ENCODE measurements at regions not wholly inside any gene's neighbourhood (a gene's known extent, or its start where the extent isn't known, plus 50 kb on each side); places are given as distances from the start of the nearest gene placed in this dataset.
A peak's percentile ranks its signal among the peaks of the same experiment; 100 is the strongest.

DNA sequence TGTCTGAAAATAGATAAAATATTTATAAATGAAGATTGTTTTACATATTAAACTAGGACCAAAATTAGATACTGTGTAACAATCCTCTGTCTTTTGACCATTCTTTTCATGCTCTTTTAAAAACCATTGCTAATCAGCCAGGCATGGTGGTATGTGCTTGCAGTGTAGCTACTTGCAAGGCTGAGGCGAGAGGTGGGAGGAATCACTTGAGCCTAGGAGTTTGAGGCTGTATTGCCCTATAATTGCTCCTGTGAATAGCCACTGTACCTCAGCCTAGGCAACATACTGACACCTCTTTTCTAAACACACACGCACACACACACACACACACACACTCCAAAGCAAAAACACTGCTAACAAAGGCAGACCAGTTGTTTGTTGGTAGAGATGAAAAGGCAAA lies 259.2 kb downstream of the JRKL start:
- intact Hi-C loops (cut with DNase I), result no loop called here

DNA sequence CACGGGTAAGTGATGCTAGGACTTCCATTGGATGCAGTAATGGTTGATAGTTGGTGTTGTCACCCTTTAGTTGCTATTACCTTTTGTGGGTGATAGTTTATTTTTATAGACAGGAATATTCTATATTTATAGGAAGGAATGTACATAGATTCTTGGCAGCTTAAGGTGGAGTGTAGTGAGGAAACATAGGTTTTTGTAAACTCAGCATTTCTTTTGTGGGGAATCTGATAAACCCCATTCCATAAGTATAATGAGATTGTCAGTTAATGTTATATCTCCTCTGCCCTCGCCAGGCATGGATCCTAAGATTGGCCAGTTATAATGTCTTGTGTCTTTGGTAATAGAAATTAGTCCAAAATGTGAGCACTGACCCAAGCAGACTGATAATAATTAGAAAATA lies 262.7 kb downstream of the JRKL start:
- intact Hi-C loops (cut with DNase I), result no loop called here
- DNase-seq (ENCODE audit: missing footprints) (no peak), ATAC-seq (no peak)

More for the DNA sequence above, 259.2 kb downstream of the JRKL start:
- DNase-seq (ENCODE audit: missing footprints), result no peak
- no peak for ATAC-seq

DNA sequence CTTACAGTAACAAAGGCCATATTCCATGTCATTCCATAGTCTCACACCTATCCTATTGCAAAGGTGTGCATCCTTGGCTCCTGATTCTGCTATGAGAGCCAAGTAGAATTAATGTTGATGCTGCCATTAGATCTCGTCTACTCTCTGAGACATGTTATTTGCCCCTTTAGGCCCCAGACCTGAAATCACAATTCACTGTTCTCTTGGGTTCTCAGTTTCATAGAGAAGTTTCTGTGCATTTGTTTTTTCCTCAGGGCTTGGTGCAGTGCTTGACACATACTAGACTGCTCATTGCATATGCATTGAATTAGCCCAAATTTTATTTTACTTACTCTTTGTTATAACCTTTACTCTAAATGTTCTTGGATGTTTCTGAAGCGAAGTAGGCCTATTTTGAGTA lies 265.7 kb downstream of the JRKL start:
- ATAC-seq (no peak), DNase-seq (ENCODE audit: missing footprints) (no peak)
- intact Hi-C loops (cut with DNase I), result no loop called here

DNA sequence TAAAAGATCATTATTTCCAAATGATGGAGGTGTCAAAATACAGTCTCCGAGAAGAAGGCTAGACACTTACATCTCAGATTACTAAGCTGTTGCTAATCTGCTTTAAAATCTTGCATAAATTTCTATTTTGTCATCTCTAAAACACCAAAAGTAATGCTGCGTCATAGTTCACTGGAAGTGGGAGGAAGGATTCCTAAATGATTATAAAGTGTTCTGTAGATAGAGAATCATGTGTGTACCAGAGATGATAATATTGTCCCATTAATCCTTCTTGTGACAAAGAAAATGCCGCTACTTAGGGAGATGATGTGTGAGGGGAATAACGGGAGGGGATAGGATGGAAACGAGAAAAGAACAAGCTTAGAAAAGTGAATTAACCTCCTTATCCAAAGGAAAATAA lies 268.6 kb downstream of the JRKL start:
- intact Hi-C loops (cut with DNase I), result no loop called here
- DNase-seq (ENCODE audit: missing footprints) (no peak), ATAC-seq (no peak)

DNA sequence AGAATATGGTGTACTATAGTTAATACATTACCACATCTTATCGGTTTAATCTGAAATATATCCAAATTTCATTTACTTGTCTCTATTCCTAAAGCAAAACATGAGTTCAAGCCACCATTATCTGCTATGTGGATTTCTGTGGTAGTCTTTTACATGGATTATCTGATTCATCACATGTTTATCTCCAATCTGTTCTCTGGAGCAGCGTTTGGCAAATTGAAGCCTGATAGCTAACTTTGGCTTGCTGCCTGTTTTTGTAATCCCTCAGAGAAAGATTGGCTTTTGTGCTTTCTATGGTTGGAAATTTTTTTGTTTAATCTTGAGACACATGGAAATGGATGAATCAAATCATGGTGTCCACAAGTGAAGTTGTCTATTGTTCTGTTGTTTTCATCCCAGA lies 274.3 kb downstream of the JRKL start:
- DNase-seq (ENCODE audit: missing footprints) (no peak), ATAC-seq (no peak)
- intact Hi-C loops (cut with DNase I), result no loop called here

DNA sequence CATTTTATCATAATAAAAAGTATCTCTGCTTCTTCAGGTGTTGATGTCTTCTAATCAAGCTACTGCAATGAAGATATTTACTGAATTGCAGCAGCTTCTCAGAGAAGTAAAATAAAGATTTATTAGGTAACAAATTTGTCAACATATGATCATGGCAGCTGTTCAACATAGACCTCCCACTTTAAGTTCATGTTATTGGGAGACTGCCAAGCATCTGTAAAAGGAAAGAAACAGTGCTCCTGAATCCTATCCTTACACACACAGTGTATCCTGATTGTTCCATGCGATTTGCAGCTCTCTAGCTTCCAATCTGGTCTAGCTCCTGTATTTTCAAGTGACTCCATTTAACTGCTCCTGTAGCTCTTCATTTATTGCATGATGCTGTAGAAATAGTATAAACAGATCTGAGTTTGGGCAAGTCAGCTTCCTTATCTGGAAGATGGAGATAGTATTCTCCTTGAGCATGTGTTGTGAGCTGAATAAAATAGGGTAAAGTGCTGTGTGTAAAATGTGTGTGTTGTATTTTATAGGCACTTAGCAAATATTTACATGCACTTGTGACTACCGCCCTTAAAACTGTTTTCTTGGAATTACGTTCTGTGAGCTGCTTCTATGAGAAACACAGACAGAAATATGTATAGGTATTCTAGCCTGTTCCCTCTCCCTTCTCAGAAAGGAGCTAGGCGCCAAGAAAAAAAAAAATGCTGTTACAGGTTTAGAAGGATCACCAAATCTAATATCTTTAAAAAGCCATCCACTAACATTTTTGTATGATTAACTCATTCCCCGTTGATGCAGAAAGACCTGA lies 290.6 kb downstream of the JRKL start:
- intact Hi-C loops (cut with DNase I), result no loop called here
- DNase-seq (ENCODE audit: missing footprints) (no peak), ATAC-seq (no peak)

DNA sequence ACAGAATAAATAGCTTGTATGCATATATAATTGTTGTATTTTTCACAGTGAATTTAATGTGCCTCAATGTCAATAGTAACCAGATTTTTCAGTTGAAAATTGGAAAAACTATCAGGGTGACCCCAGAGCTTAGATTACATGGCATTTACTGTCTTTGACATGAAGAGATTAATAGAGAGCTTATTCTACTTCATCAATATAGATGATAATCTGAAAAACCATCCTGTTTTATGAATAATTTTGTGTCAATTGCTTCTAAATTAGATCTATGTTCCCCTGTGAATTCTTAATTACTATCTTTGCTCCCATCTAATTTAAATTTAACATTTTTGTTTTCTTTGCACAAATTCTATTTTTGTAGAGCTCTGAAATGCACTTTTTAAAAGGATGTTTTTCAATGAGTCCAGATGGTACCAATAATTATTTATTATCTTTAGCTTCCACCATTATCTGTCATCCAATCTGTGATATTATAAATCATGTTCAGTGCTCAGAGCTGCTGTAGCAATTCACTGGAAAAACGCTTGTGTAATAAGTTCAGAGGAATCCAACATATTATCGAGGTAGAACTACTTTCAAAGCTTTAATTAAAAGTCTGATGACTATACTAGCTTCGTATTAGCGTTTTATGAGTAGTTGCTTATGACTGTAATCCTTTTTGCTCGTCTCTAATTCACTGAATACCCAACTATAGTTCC lies 291.4 kb downstream of the JRKL start:
- intact Hi-C loops (cut with DNase I), result no loop called here
- ATAC-seq (no peak), DNase-seq (ENCODE audit: missing footprints) (no peak)

DNA sequence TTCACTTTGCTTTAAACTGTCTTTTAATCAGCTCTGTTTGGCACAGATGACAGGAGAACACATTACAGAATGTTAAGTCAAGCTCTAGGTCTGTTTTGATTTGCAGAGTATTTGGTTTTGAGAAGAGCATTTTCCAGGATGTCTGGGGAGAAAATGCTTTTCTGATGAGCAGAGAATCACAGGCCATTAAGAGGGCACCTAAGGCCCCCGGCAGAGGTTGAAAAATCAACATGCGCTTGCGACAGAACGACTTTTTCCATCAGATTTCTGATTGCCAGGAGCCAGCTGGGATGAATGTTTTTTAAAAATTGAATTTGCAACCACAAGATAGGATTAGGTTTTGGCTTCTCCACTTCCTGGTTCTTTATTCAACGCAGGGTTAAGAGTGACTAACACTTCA lies 304.5 kb downstream of the JRKL start:
- DNase-seq (ENCODE audit: missing footprints) (no peak), ATAC-seq (no peak)
- intact Hi-C loops (cut with DNase I), result no loop called here

DNA sequence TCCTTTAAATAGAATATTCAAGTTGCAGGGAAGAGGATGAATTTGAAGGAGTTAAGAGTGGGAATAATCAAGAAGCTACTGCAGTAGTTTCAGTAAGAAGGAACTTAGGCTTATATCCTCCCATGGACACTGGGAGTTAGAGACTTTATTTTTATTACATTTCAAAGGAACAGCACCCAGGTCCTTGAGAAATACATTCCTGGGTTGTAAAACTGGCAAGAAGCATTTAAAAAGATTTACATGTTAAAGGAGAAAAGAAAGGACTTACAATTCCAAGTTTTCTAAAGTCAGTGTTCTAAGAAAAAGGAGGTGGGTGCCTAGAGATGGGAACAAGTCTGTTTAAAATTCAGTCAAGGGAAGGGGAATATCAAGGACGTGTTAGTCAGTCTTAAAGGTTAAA lies 306.9 kb downstream of the JRKL start:
- intact Hi-C loops (cut with DNase I), result no loop called here
- ATAC-seq, result no peak
- no peak for DNase-seq (ENCODE audit: missing footprints)

DNA sequence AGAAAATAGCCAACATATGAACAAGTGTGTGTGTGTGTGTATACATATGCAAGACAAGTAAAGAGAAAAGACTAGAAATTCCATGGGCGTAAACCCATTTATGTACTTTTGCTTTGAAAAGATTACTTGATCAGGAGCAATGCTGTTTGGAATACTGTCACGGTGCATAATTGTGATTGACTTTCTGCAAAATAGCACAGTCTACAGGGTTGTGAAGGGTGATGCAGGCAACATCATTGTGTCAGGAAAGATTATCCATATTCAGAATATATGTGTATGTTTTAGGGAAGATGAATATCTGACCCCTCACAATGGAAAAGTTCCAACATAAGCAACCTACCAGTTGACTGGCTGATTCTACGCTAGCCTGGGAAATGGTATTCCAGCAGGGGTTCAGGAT lies 307.7 kb downstream of the JRKL start:
- no peak for ATAC-seq
- intact Hi-C loops (cut with DNase I), result no loop called here

DNA sequence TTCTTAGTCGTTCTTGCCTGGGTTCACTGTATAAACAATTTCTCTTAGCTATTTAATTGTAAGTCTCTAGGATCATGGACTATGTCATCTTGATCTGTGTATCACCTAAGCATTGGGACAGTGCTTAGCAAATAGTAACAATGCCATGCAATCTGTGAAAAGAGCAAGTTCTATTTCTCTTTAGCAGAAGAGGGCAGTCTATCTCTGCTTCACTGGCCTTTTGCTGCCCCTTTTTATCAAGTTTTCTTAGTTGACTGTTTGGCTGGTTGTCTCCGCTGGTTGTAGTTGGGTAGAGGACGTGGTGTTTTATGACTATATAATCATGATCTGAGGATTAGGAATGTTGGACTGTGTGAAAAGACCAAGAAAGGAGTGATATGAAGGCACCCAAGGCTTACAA lies 315.0 kb downstream of the JRKL start:
- intact Hi-C loops (cut with DNase I), result no loop called here
- ATAC-seq (no peak), DNase-seq (ENCODE audit: missing footprints) (no peak)

More for the DNA sequence above, 307.7 kb downstream of the JRKL start:
- DNase-seq (ENCODE audit: missing footprints), result no peak

DNA sequence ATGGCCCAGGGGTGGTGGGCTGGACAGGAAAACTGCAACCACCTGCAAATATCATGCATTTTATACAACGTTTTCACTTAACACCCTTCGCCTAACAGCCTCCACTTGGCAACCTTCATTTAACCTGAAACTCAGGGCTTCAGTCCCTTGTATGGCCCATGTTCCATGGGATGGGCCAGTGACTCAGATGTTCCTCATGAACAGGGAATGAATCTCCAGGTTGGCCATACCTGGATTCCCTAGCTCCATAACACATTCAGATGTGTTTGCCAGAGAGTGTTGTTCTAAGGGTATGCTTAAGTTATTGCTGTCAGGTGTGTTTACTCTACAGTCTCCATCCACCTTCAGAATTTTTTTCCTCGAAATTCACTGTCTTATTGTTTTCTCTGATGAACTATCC lies 316.9 kb downstream of the JRKL start:
- intact Hi-C loops (cut with DNase I), result no loop called here
- no peak for DNase-seq (ENCODE audit: missing footprints)
- no peak for ATAC-seq

DNA sequence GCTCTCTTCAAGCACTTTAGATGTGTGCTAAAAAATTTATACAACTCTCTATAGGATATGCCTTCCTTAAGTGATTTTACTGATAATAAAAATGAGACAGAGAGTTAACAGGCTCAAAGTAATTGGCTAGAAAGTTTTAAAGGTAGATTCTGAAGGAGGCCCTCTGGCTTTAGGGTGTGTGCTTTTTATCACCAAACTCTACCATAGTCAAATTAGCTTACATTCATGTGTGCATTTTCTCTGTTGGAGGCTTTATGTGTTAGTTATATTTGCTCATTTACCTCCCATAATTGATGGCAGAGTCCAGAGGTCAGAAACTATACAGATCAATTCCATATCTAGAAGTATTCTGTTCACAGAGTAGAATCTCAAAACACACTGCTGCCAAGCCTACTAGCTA lies 317.5 kb downstream of the JRKL start:
- no peak for DNase-seq (ENCODE audit: missing footprints)
- intact Hi-C loops (cut with DNase I), result no loop called here
- no peak for ATAC-seq

DNA sequence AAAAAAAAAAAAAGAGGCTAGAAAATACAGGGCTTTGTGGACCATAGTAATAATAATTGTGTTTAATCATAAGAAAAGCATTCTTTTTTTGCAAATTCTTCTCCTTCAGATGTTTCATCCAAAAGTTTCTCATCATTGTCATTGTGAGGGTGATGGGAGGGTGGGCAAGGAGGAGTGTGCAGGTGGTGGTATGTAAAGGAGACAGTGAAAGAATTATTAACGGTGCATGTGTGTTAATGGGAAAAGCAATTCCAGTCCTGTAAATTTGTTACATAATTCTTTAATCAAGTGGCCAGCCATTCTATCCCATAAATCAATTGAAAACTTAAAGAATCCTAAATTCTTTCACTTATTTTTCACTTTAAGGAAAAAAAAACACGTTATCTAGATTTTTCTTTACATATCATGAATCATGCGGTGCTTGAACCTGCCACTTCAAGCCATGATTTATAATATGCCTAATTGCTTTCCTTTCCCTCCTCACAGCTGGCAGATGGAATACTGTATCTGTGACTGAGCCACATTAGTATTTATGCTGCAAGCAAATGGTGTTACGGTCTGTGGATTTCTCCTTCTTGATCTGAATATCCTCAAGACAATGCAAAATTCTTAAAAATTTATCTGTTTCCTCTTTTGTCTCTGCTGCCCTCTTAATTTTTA lies 318.5 kb downstream of the JRKL start:
- intact Hi-C loops (cut with DNase I), result no loop called here
- ATAC-seq (no peak), DNase-seq (ENCODE audit: missing footprints) (no peak)

DNA sequence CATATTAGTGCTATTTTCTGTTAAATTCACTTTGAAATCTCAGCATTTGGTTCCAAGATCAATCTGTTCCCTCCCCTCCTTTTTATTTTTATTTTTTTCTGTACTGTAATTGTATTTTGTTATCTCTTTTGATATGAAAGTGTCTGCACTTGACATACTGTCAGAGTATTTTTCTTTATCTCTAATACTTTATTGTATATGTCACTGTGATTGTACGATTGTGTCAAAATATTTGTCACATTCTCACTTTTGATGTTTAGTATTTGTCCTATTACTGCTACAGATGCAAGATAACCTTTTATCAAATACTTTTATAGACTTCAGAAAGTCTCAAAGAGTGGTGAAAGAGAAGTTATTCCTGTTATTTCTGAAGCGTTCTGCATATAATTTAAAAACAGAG lies 323.5 kb downstream of the JRKL start:
- intact Hi-C loops (cut with DNase I), result no loop called here
- ATAC-seq, result no peak
- no peak for DNase-seq (ENCODE audit: missing footprints)

DNA sequence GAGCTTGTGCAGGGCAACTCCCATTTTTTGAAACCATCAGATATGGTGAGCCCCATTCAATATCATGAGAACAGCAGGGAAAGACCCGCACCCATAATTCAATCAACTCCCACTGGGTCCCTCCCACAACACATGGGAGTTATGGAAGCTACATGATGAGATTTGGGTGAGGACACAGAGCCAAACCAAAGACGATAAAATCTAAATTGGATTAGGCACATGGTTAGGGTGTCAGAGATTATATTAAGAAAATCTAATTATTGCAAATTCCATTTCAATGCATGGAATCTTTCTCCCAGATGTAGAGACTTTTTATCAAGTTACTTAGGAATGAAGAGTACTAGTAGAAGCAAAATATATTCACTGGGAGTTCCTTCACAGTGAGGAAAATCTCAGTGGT lies 324.9 kb downstream of the JRKL start:
- intact Hi-C loops (cut with DNase I), result no loop called here
- DNase-seq (ENCODE audit: missing footprints), result no peak
- ATAC-seq, result no peak

DNA sequence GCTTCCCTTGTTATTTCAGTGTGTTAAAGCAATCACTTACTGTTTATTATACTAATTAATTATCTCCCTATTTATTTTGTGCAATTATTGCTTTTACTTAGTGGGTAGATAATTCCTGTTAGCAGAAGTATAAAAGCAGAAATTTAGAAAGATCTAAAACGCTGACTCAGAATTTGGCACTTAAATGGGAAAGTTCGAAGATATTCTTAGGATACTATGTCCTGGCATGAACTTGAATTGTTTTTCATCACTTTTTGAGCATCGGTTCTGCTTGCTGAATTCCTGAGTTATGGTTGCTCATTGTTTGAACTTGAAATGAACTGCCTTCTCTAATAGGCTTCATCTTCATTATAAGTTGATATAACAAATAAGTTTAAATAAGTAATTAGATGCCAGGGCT lies 325.4 kb downstream of the JRKL start:
- intact Hi-C loops (cut with DNase I), result no loop called here
- DNase-seq (ENCODE audit: missing footprints) (no peak), ATAC-seq (no peak)

DNA sequence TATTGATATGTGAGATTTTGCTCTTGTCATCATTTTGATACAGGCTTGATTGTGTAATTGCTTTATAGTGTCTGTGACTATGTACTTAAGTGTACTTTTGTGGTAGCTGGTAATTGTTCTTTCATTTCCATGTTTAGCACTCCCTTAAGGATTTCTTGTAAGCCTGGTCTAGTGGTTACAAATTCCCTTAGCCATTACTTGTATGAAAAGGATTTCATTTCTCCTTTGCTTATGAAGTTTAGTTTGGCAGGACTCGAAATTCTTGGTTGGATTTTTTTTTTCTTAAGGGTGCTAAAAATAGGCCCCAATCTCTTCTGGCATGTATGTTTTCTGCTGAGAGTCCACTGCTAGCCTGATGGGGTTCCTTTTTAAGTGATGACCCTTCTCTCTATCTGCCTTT lies 346.8 kb downstream of the JRKL start:
- intact Hi-C loops (cut with DNase I), result no loop called here
- ATAC-seq, result no peak
- DNase-seq (ENCODE audit: missing footprints), result no peak

DNA sequence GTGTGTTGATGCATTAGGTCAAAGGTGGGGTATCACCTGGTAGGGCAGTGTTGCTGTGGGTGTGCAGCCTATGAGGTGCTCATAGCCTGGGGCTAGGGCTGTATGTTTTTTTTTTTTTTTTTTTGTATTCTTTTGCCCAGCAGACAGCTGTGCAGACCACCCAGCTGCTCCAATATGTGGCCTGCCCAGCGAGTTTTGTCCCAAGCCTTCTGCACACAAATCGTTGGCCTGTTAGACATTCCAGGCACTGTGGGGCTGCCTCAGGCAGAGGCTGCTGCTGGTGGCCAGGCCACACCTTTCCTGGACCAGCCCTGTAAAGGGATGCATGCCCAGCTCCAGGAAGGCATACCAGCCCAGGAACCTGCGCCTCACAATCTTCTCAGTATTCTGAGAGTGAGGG lies 348.5 kb downstream of the JRKL start:
- DNase-seq (ENCODE audit: missing footprints), result no peak
- intact Hi-C loops (cut with DNase I), result no loop called here
- ATAC-seq, result no peak

DNA sequence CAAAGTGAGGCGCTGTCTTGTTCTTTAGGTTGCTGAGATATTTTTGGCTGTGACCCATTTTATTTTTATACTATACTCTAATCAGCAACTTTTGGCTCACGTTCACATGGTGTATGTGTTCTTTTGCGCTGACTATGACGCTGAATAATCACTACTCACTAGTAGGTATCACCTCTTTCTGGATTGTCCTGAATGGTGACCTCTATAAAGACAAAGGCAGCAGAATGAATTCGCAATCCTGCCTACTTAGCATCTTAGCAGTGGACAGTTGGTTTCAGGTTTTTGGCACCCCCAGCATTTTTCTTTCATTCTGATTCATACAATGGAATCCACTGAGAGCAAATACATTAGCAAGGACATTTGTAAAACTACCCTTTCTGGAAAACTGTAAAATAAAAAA lies 351.3 kb downstream of the JRKL start:
- intact Hi-C loops (cut with DNase I), result no loop called here
- no peak for DNase-seq (ENCODE audit: missing footprints)
- peak; percentile 52 for ATAC-seq

All from Right ventricle myocardium inferior (tissue), 1 donor.